H1 (cell line): ENCODE measurements at regions not wholly inside any gene's neighbourhood (a gene's known extent, or its start where the extent isn't known, plus 50 kb on each side); places are given as distances from the start of the nearest gene placed in this dataset.

Source experiments
- CTCF ChIA-PET: fragments of 300-600 bp; sonication (Branson Sonifier 250); formaldehyde crosslinking; loops from one replicate; lab custom pipeline; 2021; ENCODE audit not compliant: partially characterized antibody; lab: Charles Lee
- POLR2A ChIA-PET: fragments of 300-600 bp; sonication (Branson Sonifier 250); formaldehyde crosslinking; loops from one replicate; lab custom pipeline; 2021; ENCODE audit warnings: inconsistent platforms; ENCODE audit not compliant: partially characterized antibody; lab: Charles Lee
- DNase-seq, 2 experiments: peaks; one replicate each; pipeline versions ENCODE4 v3.0.0 to v3.0.0-alpha.2; 2010 to 2022; ENCODE audit warnings: low spot score in 2 of 2, low read depth in 1 of 2, mixed read lengths in 1 of 2
- FAIRE-seq: peaks from 2 replicates; lab custom pipeline; 2011; peaks lifted over from hg19 to GRCh38; lab: Jason Lieb, UNC
- H2AFZ ChIP-seq: 2 replicates; pipeline ENCODE4 v1.8.1; 2012; ENCODE audit warnings: low read length, inconsistent platforms
- H2AK5ac ChIP-seq: 2 replicates; pipeline ENCODE4 v1.6.1; 2013; ENCODE audit warnings: low read depth, low read length
- H2BK120ac ChIP-seq: replicated peaks from 2 replicates; pipeline ENCODE3; 2013; ENCODE audit warnings: low read depth, low read length, inconsistent platforms
- H2BK12ac ChIP-seq: 2 replicates; pipeline ENCODE4 v1.6.1; 2013; ENCODE audit warnings: low read depth, low read length
- H2BK15ac ChIP-seq: 2 replicates; pipeline ENCODE4 v1.6.1; 2013; ENCODE audit warnings: low read length
- H2BK20ac ChIP-seq: 2 replicates; pipeline ENCODE4 v1.6.1; 2013; ENCODE audit warnings: low read length
- H2BK5ac ChIP-seq: 2 replicates; pipeline ENCODE4 v1.6.1; 2013; ENCODE audit warnings: low read depth, low read length
- H3K14ac ChIP-seq: 2 replicates; pipeline ENCODE4 v1.6.1; 2013; ENCODE audit warnings: inconsistent platforms; ENCODE audit not compliant: insufficient read length
- H3K18ac ChIP-seq: 2 replicates; pipeline ENCODE4 v1.6.1; 2013; ENCODE audit warnings: low read length; ENCODE audit errors: extremely low read depth
- H3K23ac ChIP-seq: 2 replicates; pipeline ENCODE4 v1.6.1; 2013; ENCODE audit warnings: inconsistent platforms; ENCODE audit not compliant: insufficient read length
- H3K23me2 ChIP-seq: 2 replicates; pipeline ENCODE4 v1.6.1; 2013; ENCODE audit warnings: low read depth, low read length
- H3K27ac ChIP-seq: 2 replicates; pipeline ENCODE4 v1.6.1; 2011; ENCODE audit warnings: low read depth, low read length, inconsistent platforms
- H3K27me3 ChIP-seq, 4 experiments: replicated peaks in 1 of 4; 1 replicate in 1 of 4; 2 replicates in 3 of 4; pipeline versions ENCODE4 v1.6.1 to v1.8.1; 2011 to 2013; ENCODE audit warnings: low read length in 3 of 4, mild to moderate bottlenecking in 3 of 4, inconsistent platforms in 2 of 4, mixed read lengths in 2 of 4, moderate library complexity in 1 of 4; ENCODE audit not compliant: control insufficient read depth in 3 of 4, insufficient read depth in 3 of 4; ENCODE audit errors: extremely low read depth in 1 of 4
- H3K36me3 ChIP-seq, 4 experiments: 2 replicates each; pipeline versions ENCODE4 v1.6.1 to v1.8.1; 2011 to 2013; ENCODE audit warnings: mild to moderate bottlenecking in 4 of 4, low read length in 3 of 4, moderate library complexity in 2 of 4, control low read depth in 1 of 4, inconsistent platforms in 1 of 4; ENCODE audit not compliant: insufficient read depth in 4 of 4, control insufficient read depth in 2 of 4
- H3K4ac ChIP-seq: replicated peaks from 2 replicates; pipeline ENCODE3; 2013; ENCODE audit warnings: low read length, low read depth, mixed read lengths, inconsistent platforms; ENCODE audit not compliant: insufficient read length
- H3K4me1 ChIP-seq, 4 experiments: replicated peaks in 1 of 4; 1 replicate in 1 of 4; 2 replicates in 3 of 4; pipeline versions ENCODE4 v1.6.1 to v1.8.1; 2011 to 2013; ENCODE audit warnings: low read length in 3 of 4, inconsistent platforms in 2 of 4, mixed read lengths in 1 of 4; ENCODE audit not compliant: insufficient read depth in 4 of 4, control insufficient read depth in 3 of 4
- H3K4me2 ChIP-seq, 2 experiments: 2 replicates each; pipeline versions ENCODE4 v1.6.1 to v1.8.1; 2011 to 2013; ENCODE audit warnings: low read depth in 2 of 2, low read length in 2 of 2, control low read depth in 1 of 2, inconsistent platforms in 1 of 2, mild to moderate bottlenecking in 1 of 2; ENCODE audit not compliant: insufficient read depth in 1 of 2
- H3K4me3 ChIP-seq, 4 experiments: fragments of 200-600, 300-600 bp in 1 of 4; sonication (generic), shearing (Covaris generic), sonication (Bioruptor Twin) in 1 of 4; 2 replicates each; pipeline versions ENCODE4 v1.5.1 to v1.8.1; 2011 to 2016; ENCODE audit warnings: low read length in 4 of 4, low read depth in 3 of 4, control low read depth in 2 of 4, inconsistent platforms in 2 of 4, mild to moderate bottlenecking in 2 of 4, mixed read lengths in 1 of 4, moderate library complexity in 1 of 4; ENCODE audit not compliant: insufficient read depth in 2 of 4; ENCODE audit errors: extremely low read depth in 1 of 4
- H3K56ac ChIP-seq: replicated peaks from 2 replicates; pipeline ENCODE3; 2013; ENCODE audit warnings: low read depth, mild to moderate bottlenecking, mixed read lengths, low read length, inconsistent platforms; ENCODE audit not compliant: insufficient read length
- H3K79me1 ChIP-seq: 2 replicates; pipeline ENCODE4 v1.6.1; 2013; ENCODE audit warnings: low read depth, low read length, control low read depth
- H3K79me2 ChIP-seq, 2 experiments: 2 replicates each; pipeline versions ENCODE4 v1.6.1 to v1.8.1; 2012 to 2013; ENCODE audit warnings: low read length in 2 of 2, mild to moderate bottlenecking in 2 of 2, inconsistent platforms in 1 of 2; ENCODE audit not compliant: insufficient read depth in 2 of 2, control insufficient read depth in 1 of 2
- H3K9ac ChIP-seq, 4 experiments: replicated peaks in 1 of 4; 1 replicate in 1 of 4; 2 replicates in 3 of 4; pipeline versions ENCODE4 v1.6.1 to v1.8.1; 2011 to 2013; ENCODE audit warnings: low read depth in 3 of 4, low read length in 3 of 4, control low read depth in 2 of 4, mild to moderate bottlenecking in 2 of 4, moderate library complexity in 2 of 4, inconsistent platforms in 1 of 4; ENCODE audit errors: extremely low read depth in 1 of 4
- H3K9me3 ChIP-seq, 2 experiments: 2 replicates each; pipeline versions ENCODE4 v1.6.1 to v1.8.1; 2012 to 2013; ENCODE audit warnings: mild to moderate bottlenecking in 2 of 2, moderate library complexity in 2 of 2, control low read depth in 1 of 2, inconsistent platforms in 1 of 2, low read depth in 1 of 2, low read length in 1 of 2, mixed read lengths in 1 of 2; ENCODE audit not compliant: insufficient read depth in 2 of 2
- H4K20me1 ChIP-seq, 2 experiments: replicated peaks in 1 of 2; 2 replicates each; pipeline versions ENCODE3 to v1.8.1; 2011 to 2013; ENCODE audit warnings: inconsistent platforms in 2 of 2, low read length in 2 of 2, mild to moderate bottlenecking in 1 of 2; ENCODE audit not compliant: insufficient read depth in 2 of 2, control insufficient read depth in 1 of 2
- H4K5ac ChIP-seq: 2 replicates; pipeline ENCODE4 v1.6.1; 2013; ENCODE audit warnings: low read length, low read depth, mixed read lengths, inconsistent platforms; ENCODE audit not compliant: insufficient read length
- H4K8ac ChIP-seq: 2 replicates; pipeline ENCODE4 v1.8.0; 2013; ENCODE audit warnings: mild to moderate bottlenecking, moderate library complexity, low read length, inconsistent platforms; ENCODE audit not compliant: insufficient read depth; ENCODE audit errors: extremely low read depth
- H4K91ac ChIP-seq: replicated peaks from 2 replicates; pipeline ENCODE3; 2013; ENCODE audit warnings: low read length, mixed read lengths, inconsistent platforms; ENCODE audit not compliant: insufficient read length
- ASH2L ChIP-seq: fragments of 200-600, 300-600 bp; sonication (generic); IDR thresholded peaks from one replicate; pipeline ENCODE4 v1.7.1; 2017; ENCODE audit warnings: low read length
- ATF2 ChIP-seq: IDR thresholded peaks from 2 replicates; pipeline ENCODE4 v1.6.1; 2012; ENCODE audit warnings: low read length, inconsistent platforms
- BACH1 ChIP-seq: IDR thresholded peaks from 2 replicates; pipeline ENCODE4 v1.6.1; 2012; ENCODE audit warnings: low read length, improper control_type of control experiment
- CREB1 ChIP-seq: IDR thresholded peaks from 2 replicates; pipeline ENCODE4 v1.6.1; 2012; ENCODE audit warnings: inconsistent platforms
- EGR1 ChIP-seq: IDR thresholded peaks from 2 replicates; pipeline ENCODE4 v1.6.1; 2011; ENCODE audit warnings: low read depth, low read length, borderline replicate concordance
- EP300 ChIP-seq, 2 experiments: IDR thresholded peaks; 1 replicate in 1 of 2; 2 replicates in 1 of 2; pipeline ENCODE4 v1.6.1; 2011 to 2012; ENCODE audit warnings: low read depth in 2 of 2, low read length in 2 of 2, mild to moderate bottlenecking in 2 of 2, borderline replicate concordance in 1 of 2, inconsistent platforms in 1 of 2, moderate library complexity in 1 of 2
- EZH2 ChIP-seq: fragments of 200-600 bp; sonication (generic); IDR thresholded peaks from 2 replicates; pipeline ENCODE4 v1.7.1; 2012; ENCODE audit warnings: low read depth, mild to moderate bottlenecking, moderate library complexity, low read length, inconsistent platforms; ENCODE audit not compliant: severe bottlenecking
- GTF2F1 ChIP-seq: IDR thresholded peaks from 2 replicates; pipeline ENCODE4 v1.6.1; 2012; ENCODE audit warnings: low read depth, low read length, improper control_type of control experiment, borderline replicate concordance
- HDAC6 ChIP-seq: IDR thresholded peaks from one replicate; pipeline ENCODE4 v1.7.1; 2012; ENCODE audit warnings: low read depth, mild to moderate bottlenecking, inconsistent platforms, low read length, moderate library complexity
- JUND ChIP-seq: IDR thresholded peaks from 2 replicates; pipeline ENCODE4 v1.6.1; 2011; ENCODE audit warnings: mild to moderate bottlenecking, improper control_type of control experiment, low read length
- MAFK ChIP-seq: IDR thresholded peaks from 2 replicates; pipeline ENCODE4 v1.6.1; 2012; ENCODE audit warnings: low read depth, mild to moderate bottlenecking, improper control_type of control experiment, low read length
- RNF2 ChIP-seq: fragments of 200-900, 300-1000 bp; sonication (generic); IDR thresholded peaks from 2 replicates; pipeline ENCODE4 v1.7.1; 2016; ENCODE audit warnings: borderline replicate concordance, low read depth, mild to moderate bottlenecking, antibody characterized with exemption, low read length; ENCODE audit not compliant: poor library complexity, severe bottlenecking; ENCODE audit errors: missing control alignments
- SP1 ChIP-seq: IDR thresholded peaks from 2 replicates; pipeline ENCODE4 v1.6.1; 2011; ENCODE audit warnings: low read depth, low read length
- SP2 ChIP-seq: IDR thresholded peaks from 2 replicates; pipeline ENCODE4 v1.6.1; 2012; ENCODE audit warnings: mild to moderate bottlenecking, low read length, inconsistent platforms
- WGBS, 2 experiments: shearing (Covaris generic) in 1 of 2; methylation state at CpG; one replicate each; pipeline versions ENCODE4 v1.1.6 to v1.1.7; 2013 to 2015; ENCODE audit warnings: low lambda C conversion rate in 2 of 2, mixed read lengths in 2 of 2, inconsistent platforms in 1 of 2, low coverage in 1 of 2, missing lambda C conversion rate in 1 of 2; ENCODE audit not compliant: insufficient replicate concordance in 2 of 2, insufficient coverage in 1 of 2, insufficient read length in 1 of 2; ENCODE audit errors: extremely low coverage in 1 of 2, missing lambda C conversion rate in 1 of 2; 5-methylcytosine and 5-hydroxymethylcytosine counted together

GRCh38 chr10:78231327-78231726, 197.7 kb downstream of the RPS24 start:
- Histone ChIP-seq H3K79me1 (no peaks in the 10 kb centered on the region), H4K91ac (no peak overlapping the region), H4K5ac (no peak overlapping the region), H3K4me3 (no peak overlapping the region), H3K23ac (no peak overlapping the region), H2BK15ac (no peak overlapping the region), H2BK20ac (no peak overlapping the region), H3K18ac (no peak overlapping the region), H3K4ac (no peak overlapping the region), H2AK5ac (no peak overlapping the region), H2BK12ac (no peak overlapping the region), H3K9me3 (no peaks in the 10 kb centered on the region), H3K56ac (no peak overlapping the region), H3K4me1 (no peaks in the 10 kb centered on the region), H2BK5ac (no peak overlapping the region), H4K8ac (no peak overlapping the region), H3K9ac (no peak overlapping the region), H2AFZ (no peak overlapping the region), H3K27ac (no peak overlapping the region), H3K14ac (no peak overlapping the region), H3K4me2 (no peak overlapping the region), H3K36me3 (no peaks in the 10 kb centered on the region), H2BK120ac (no peak overlapping the region), H3K79me2 (no peaks in the 10 kb centered on the region), H3K23me2 (peaks cover 10% of the 10 kb centered on the region; the same call in 1 of the 2 replicates), H4K20me1 (no peaks in the 10 kb centered on the region), H3K27me3 (no peaks in the 10 kb centered on the region)
- CTCF ChIA-PET: interaction anchor here (0.6 to 7.9 kb wide), 28 partner anchors 8 to 544 kb away, joined by 3 to 60 read pairs (median 4); no protein-coding TSS in a partner anchor
- 97% methylated on average over 5 of the region's 5 CpGs; no CpG with 5 or more reads in 1 of the 2 experiments for WGBS, 2 experiments
- FAIRE-seq: no peak
- no peak for DNase-seq
- POLR2A ChIA-PET: no interaction called here
- TF ChIP-seq SP2 (no peak), EZH2 (no peak), ASH2L (no peak), HDAC6 (no peak), EP300 (IDR thresholded peaks at IDR 0.05; ENCODE audit: borderline replicate concordance in 1 of 2, low read depth in 2 of 2, low read length in 2 of 2) (no peak), SP1 (no peak), ATF2 (no peak), BACH1 (no peak), EGR1 (no peak), CREB1 (no peak), GTF2F1 (no peak), RNF2 (no peak), MAFK (no peak), JUND (no peak)
